Neural progenitor cell (in vitro differentiated cells): ENCODE measurements at regions not wholly inside any gene's neighbourhood (a gene's known extent, or its start where the extent isn't known, plus 50 kb on each side); places are given as distances from the start of the nearest gene placed in this dataset.

Source experiments
- DNase-seq: peaks from one replicate; pipeline ENCODE4 v3.0.0-alpha.2; 2016; ENCODE audit warnings: low spot score
- H2AFZ ChIP-seq: fragments of 200-600 bp; sonication (generic); replicated peaks from 2 replicates; pipeline ENCODE4 v1.6.1; 2016; ENCODE audit warnings: antibody characterized with exemption
- H3F3A ChIP-seq: fragments of 200-600 bp; sonication (generic); 2 replicates; pipeline ENCODE4 v1.6.1; 2016; ENCODE audit warnings: antibody characterized with exemption, low read depth
- H3K27ac ChIP-seq: fragments of 200-600 bp; sonication (generic); 2 replicates; pipeline ENCODE4 v1.5.1; 2016; ENCODE audit warnings: mild to moderate bottlenecking
- H3K27me3 ChIP-seq: fragments of 200-600 bp; sonication (generic); 2 replicates; pipeline ENCODE4 v1.6.1; 2016; ENCODE audit warnings: mild to moderate bottlenecking, moderate library complexity
- H3K36me3 ChIP-seq: fragments of 200-600 bp; sonication (generic); 2 replicates; pipeline ENCODE4 v1.5.1; 2016
- H3K4me1 ChIP-seq: fragments of 200-600 bp; sonication (generic); 2 replicates; pipeline ENCODE4 v1.6.1; 2016; ENCODE audit warnings: mixed run types
- H3K4me2 ChIP-seq: fragments of 200-600 bp; sonication (generic); 2 replicates; pipeline ENCODE4 v1.6.1; 2016
- H3K4me3 ChIP-seq: fragments of 200-600 bp; sonication (generic); 2 replicates; pipeline ENCODE4 v1.5.1; 2016
- H3K79me2 ChIP-seq: fragments of 200-600 bp; sonication (generic); 2 replicates; pipeline ENCODE4 v1.6.1; 2016; ENCODE audit warnings: low read depth
- H3K9ac ChIP-seq: fragments of 200-600 bp; sonication (generic); 2 replicates; pipeline ENCODE4 v1.6.1; 2016
- H3K9me3 ChIP-seq: fragments of 200-600 bp; sonication (generic); 2 replicates; pipeline ENCODE4 v1.5.1; 2016; ENCODE audit warnings: low read depth
- H4K20me1 ChIP-seq: fragments of 200-600 bp; sonication (generic); 2 replicates; pipeline ENCODE4 v1.6.1; 2016; ENCODE audit warnings: low read depth
- H3K27ac Mint-ChIP-seq: 3 replicates; pipeline ENCODE4 v1.8.0; 2021; ENCODE audit warnings: mixed read lengths
- H3K27me3 Mint-ChIP-seq: 2 replicates; pipeline ENCODE4 v1.8.0; 2022; ENCODE audit warnings: low read depth, mild to moderate bottlenecking, inconsistent platforms, moderate library complexity, mixed read lengths; ENCODE audit not compliant: insufficient read depth
- H3K36me3 Mint-ChIP-seq: 3 replicates; pipeline ENCODE4 v1.8.0; 2021; ENCODE audit warnings: mixed read lengths
- H3K4me1 Mint-ChIP-seq: 3 replicates; pipeline ENCODE4 v1.8.0; 2021; ENCODE audit warnings: mixed read lengths
- H3K4me3 Mint-ChIP-seq: 3 replicates; pipeline ENCODE4 v1.8.0; 2021; ENCODE audit warnings: mild to moderate bottlenecking, moderate library complexity, mixed read lengths
- H3K9me3 Mint-ChIP-seq: 3 replicates; pipeline ENCODE4 v1.8.0; 2020; ENCODE audit warnings: mixed read lengths
- CTCF ChIP-seq: fragments of 200-600 bp; sonication (generic); IDR thresholded peaks from 2 replicates; pipeline ENCODE4 v1.5.1; 2017; ENCODE audit warnings: antibody characterized with exemption, mild to moderate bottlenecking
- EZH2 ChIP-seq: fragments of 200-600 bp; sonication (generic); IDR thresholded peaks from 2 replicates; pipeline ENCODE4 v1.6.1; 2017; ENCODE audit warnings: antibody characterized with exemption, mild to moderate bottlenecking, moderate library complexity
- EZH2phosphoT487 ChIP-seq: fragments of 200-600 bp; sonication (generic); IDR thresholded peaks from 2 replicates; pipeline ENCODE4 v1.6.1; 2017; ENCODE audit warnings: antibody characterized with exemption

GRCh38 chr2:228561816-228562215, 380.3 kb upstream of the SPHKAP start:
- Histone ChIP-seq H3K9ac (no peak overlapping the region), H3K27me3 (no peaks in the 10 kb centered on the region), H3K79me2 (no peaks in the 10 kb centered on the region), H3K36me3 (no peaks in the 10 kb centered on the region), H3F3A (no peaks in the 10 kb centered on the region), H3K4me2 (no peak overlapping the region), H3K4me3 (no peak overlapping the region), H4K20me1 (no peaks in the 10 kb centered on the region), H3K9me3 (no peaks in the 10 kb centered on the region), H3K27ac (no peak overlapping the region), H2AFZ (no peak overlapping the region), H3K4me1 (no peaks in the 10 kb centered on the region)
- no peak for DNase-seq
- Mint-ChIP-seq H3K36me3 (no peaks in the 10 kb centered on the region), H3K4me1 (no peaks in the 10 kb centered on the region), H3K4me3 (no peak overlapping the region), H3K27ac (no peak overlapping the region), H3K27me3 (no peaks in the 10 kb centered on the region), H3K9me3 (no peaks in the 10 kb centered on the region)
- TF ChIP-seq EZH2phosphoT487 (no peak), EZH2 (no peak), CTCF (no peak)

- Histone ChIP-seq H3K9me3 (no peaks in the 10 kb centered on the region), H3K27me3 (no peaks in the 10 kb centered on the region), H2AFZ (no peak overlapping the region), H3K36me3 (no peaks in the 10 kb centered on the region), H3K79me2 (no peaks in the 10 kb centered on the region), H3F3A (no peaks in the 10 kb centered on the region), H3K9ac (no peak overlapping the region), H3K4me2 (no peak overlapping the region), H3K27ac (no peak overlapping the region), H3K4me1 (no peaks in the 10 kb centered on the region), H3K4me3 (no peak overlapping the region), H4K20me1 (no peaks in the 10 kb centered on the region)
- Mint-ChIP-seq H3K9me3 (no peaks in the 10 kb centered on the region), H3K4me1 (no peaks in the 10 kb centered on the region), H3K4me3 (no peak overlapping the region), H3K36me3 (no peaks in the 10 kb centered on the region), H3K27ac (no peak overlapping the region), H3K27me3 (no peaks in the 10 kb centered on the region)
- no peak for DNase-seq
- no peak for TF ChIP-seq EZH2
- TF ChIP-seq EZH2phosphoT487 = no peak
- no peak for TF ChIP-seq CTCF
Measured at GRCh38 chr2:228559774-228560415, 378.4 kb upstream of the SPHKAP start.

GRCh38 chr2:228556717-228557116, 375.2 kb upstream of the SPHKAP start:
- Histone ChIP-seq H3K4me1 (no peaks in the 10 kb centered on the region), H3F3A (no peaks in the 10 kb centered on the region), H2AFZ (no peak overlapping the region), H3K9me3 (no peaks in the 10 kb centered on the region), H3K79me2 (no peaks in the 10 kb centered on the region), H4K20me1 (no peaks in the 10 kb centered on the region), H3K4me2 (no peak overlapping the region), H3K36me3 (no peaks in the 10 kb centered on the region), H3K27ac (no peak overlapping the region), H3K27me3 (no peaks in the 10 kb centered on the region), H3K4me3 (no peak overlapping the region), H3K9ac (no peak overlapping the region)
- no peak for DNase-seq
- H3K27ac Mint-ChIP-seq = no peak overlapping the region
- H3K4me1 Mint-ChIP-seq = no peaks in the 10 kb centered on the region
- no peaks in the 10 kb centered on the region for H3K36me3 Mint-ChIP-seq
- TF ChIP-seq EZH2 = no peak
- TF ChIP-seq EZH2phosphoT487 = no peak
- peaks cover 2% of the 10 kb centered on the region for H3K27me3 Mint-ChIP-seq
- H3K4me3 Mint-ChIP-seq = no peak overlapping the region
- no peaks in the 10 kb centered on the region for H3K9me3 Mint-ChIP-seq

- Histone ChIP-seq H2AFZ (no peak overlapping the region), H3K4me3 (no peak overlapping the region), H3K27ac (no peak overlapping the region), H3K27me3 (no peaks in the 10 kb centered on the region), H4K20me1 (no peaks in the 10 kb centered on the region), H3K4me2 (no peak overlapping the region), H3K4me1 (no peaks in the 10 kb centered on the region), H3K9ac (no peak overlapping the region), H3K9me3 (no peaks in the 10 kb centered on the region), H3K36me3 (no peaks in the 10 kb centered on the region), H3K79me2 (no peaks in the 10 kb centered on the region), H3F3A (no peaks in the 10 kb centered on the region)
- TF ChIP-seq EZH2phosphoT487 (no peak), EZH2 (no peak), CTCF (no peak)
- Mint-ChIP-seq H3K36me3 (no peaks in the 10 kb centered on the region), H3K4me1 (no peaks in the 10 kb centered on the region), H3K27ac (no peak overlapping the region), H3K4me3 (no peak overlapping the region), H3K9me3 (peaks cover 3% of the 10 kb centered on the region), H3K27me3 (peaks cover 2% of the 10 kb centered on the region)
- no peak for DNase-seq
Measured at GRCh38 chr2:228549441-228550007, 368.0 kb upstream of the SPHKAP start.
